ENCODE measurements at regions not wholly inside any gene's neighbourhood (a gene's known extent, or its start where the extent isn't known, plus 50 kb on each side); places are given as distances from the start of the nearest gene placed in this dataset.

DNA sequence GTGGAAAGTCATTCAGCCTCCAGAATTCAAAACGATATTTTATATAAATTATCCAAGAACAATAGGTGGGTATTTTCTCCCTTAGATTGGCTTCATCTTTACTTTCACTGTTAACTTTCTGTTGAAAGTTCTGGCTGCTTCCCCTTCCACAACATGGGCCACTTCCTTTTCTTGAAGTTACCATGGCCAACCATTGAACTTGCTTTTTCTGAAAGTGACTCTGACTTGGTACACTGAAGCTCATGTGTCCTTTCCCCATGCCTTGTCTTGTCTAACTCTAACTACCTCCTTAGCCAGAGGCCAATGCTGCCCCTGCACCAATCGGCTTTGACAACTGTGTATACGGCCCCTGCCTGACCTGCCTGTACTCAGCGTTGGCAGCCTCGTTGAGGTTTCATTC, 225.2 kb downstream of the FAT3 start:
- Mint-ChIP-seq H3K9me3 (ENCODE audit: low read depth) (no peaks in the 10 kb centered on the region), H3K27ac (ENCODE audit: unreplicated experiment) (no peak overlapping the region), H3K4me1 (ENCODE audit: low read depth) (peaks cover 15% of the 10 kb centered on the region), H3K27me3 (ENCODE audit: low read depth) (no peaks in the 10 kb centered on the region), H3K4me3 (ENCODE audit: unreplicated experiment) (no peak overlapping the region), H3K36me3 (ENCODE audit: low read depth) (no peaks in the 10 kb centered on the region)
- DNase-seq (ENCODE audit: low spot score): no peak
- TF ChIP-seq, protein P1, sequence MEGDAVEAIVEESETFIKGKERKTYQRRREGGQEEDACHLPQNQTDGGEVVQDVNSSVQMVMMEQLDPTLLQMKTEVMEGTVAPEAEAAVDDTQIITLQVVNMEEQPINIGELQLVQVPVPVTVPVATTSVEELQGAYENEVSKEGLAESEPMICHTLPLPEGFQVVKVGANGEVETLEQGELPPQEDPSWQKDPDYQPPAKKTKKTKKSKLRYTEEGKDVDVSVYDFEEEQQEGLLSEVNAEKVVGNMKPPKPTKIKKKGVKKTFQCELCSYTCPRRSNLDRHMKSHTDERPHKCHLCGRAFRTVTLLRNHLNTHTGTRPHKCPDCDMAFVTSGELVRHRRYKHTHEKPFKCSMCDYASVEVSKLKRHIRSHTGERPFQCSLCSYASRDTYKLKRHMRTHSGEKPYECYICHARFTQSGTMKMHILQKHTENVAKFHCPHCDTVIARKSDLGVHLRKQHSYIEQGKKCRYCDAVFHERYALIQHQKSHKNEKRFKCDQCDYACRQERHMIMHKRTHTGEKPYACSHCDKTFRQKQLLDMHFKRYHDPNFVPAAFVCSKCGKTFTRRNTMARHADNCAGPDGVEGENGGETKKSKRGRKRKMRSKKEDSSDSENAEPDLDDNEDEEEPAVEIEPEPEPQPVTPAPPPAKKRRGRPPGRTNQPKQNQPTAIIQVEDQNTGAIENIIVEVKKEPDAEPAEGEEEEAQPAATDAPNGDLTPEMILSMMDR (IDR thresholded peaks at IDR 0.05): no peak

DNA sequence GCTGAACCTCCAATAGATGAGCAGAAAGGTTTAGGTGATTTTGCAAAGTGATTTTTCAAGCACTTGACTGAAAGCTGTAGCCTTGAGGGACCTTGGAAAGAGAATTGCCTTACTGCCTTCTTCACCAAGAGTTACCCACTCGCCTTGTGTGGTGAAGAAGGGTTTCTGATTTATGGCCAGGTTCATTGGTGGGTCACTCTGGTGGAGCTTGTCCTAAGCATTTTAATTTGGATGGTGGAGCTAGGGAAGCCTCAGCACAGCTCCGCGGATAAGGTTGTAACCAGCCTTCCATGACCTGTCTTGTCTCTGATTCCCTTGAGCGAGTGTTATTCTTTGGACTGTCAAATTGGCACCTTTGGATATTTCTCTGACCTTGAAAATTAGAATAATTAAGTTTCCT, 226.4 kb downstream of the FAT3 start:
- TF ChIP-seq, protein P1 (IDR thresholded peaks at IDR 0.05): no peak
- Mint-ChIP-seq H3K4me3 (ENCODE audit: unreplicated experiment) (no peak overlapping the region), H3K9me3 (ENCODE audit: low read depth) (no peaks in the 10 kb centered on the region), H3K27ac (ENCODE audit: unreplicated experiment) (no peak overlapping the region), H3K27me3 (ENCODE audit: low read depth) (no peaks in the 10 kb centered on the region), H3K4me1 (ENCODE audit: low read depth) (peaks cover 15% of the 10 kb centered on the region), H3K36me3 (ENCODE audit: low read depth) (no peaks in the 10 kb centered on the region)
- no peak for DNase-seq (ENCODE audit: low spot score)

DNA sequence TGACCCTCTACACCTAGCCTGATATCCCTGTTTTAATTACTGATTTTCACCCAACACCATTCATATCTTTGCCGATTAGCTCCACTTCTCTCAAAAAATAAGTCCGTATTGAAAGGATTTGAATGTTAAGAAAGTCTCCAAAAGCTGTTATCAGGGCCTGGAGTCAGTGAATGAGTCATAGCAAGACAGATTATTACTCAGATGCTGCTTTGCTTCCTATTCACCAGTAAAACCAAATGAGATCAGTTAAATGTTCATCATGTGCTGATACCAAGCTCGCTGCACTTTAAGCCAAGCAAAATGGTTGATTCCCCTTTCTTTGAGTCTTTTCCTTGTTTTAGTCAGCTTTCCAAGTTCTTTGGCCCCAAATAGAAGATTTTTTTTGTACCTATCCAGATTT, 228.4 kb downstream of the FAT3 start:
- H3K27me3 Mint-ChIP-seq (ENCODE audit: low read depth): no peaks in the 10 kb centered on the region
- TF ChIP-seq, protein P1 (IDR thresholded peaks at IDR 0.05): no peak
- no peaks in the 10 kb centered on the region for H3K9me3 Mint-ChIP-seq (ENCODE audit: low read depth)
- peaks cover 23% of the 10 kb centered on the region for H3K4me1 Mint-ChIP-seq (ENCODE audit: low read depth)
- no peak for DNase-seq (ENCODE audit: low spot score)
- H3K4me3 Mint-ChIP-seq (ENCODE audit: unreplicated experiment): no peak overlapping the region
- no peak overlapping the region for H3K27ac Mint-ChIP-seq (ENCODE audit: unreplicated experiment)
- H3K36me3 Mint-ChIP-seq (ENCODE audit: low read depth): no peaks in the 10 kb centered on the region

- H3K4me3 Mint-ChIP-seq (ENCODE audit: unreplicated experiment): no peak overlapping the region
- H3K27me3 Mint-ChIP-seq (ENCODE audit: low read depth): no peaks in the 10 kb centered on the region
- TF ChIP-seq, protein P1 (IDR thresholded peaks at IDR 0.05): no peak
- no peaks in the 10 kb centered on the region for H3K36me3 Mint-ChIP-seq (ENCODE audit: low read depth)
- DNase-seq (ENCODE audit: low spot score): no peak
- H3K9me3 Mint-ChIP-seq (ENCODE audit: low read depth): no peaks in the 10 kb centered on the region
- no peak overlapping the region for H3K27ac Mint-ChIP-seq (ENCODE audit: unreplicated experiment)
- H3K4me1 Mint-ChIP-seq (ENCODE audit: low read depth): peaks cover 14% of the 10 kb centered on the region
Measured at GRCh38 chr11:92455210-92455790, 230.7 kb downstream of the FAT3 start.

- peaks cover 14% of the 10 kb centered on the region for H3K4me1 Mint-ChIP-seq (ENCODE audit: low read depth)
- no peaks in the 10 kb centered on the region for H3K36me3 Mint-ChIP-seq (ENCODE audit: low read depth)
- TF ChIP-seq, protein P1 (IDR thresholded peaks at IDR 0.05): no peak
- no peaks in the 10 kb centered on the region for H3K9me3 Mint-ChIP-seq (ENCODE audit: low read depth)
- no peak for DNase-seq (ENCODE audit: low spot score)
- no peak overlapping the region for H3K27ac Mint-ChIP-seq (ENCODE audit: unreplicated experiment)
- H3K4me3 Mint-ChIP-seq (ENCODE audit: unreplicated experiment): no peak overlapping the region
- H3K27me3 Mint-ChIP-seq (ENCODE audit: low read depth): no peaks in the 10 kb centered on the region
Measured at GRCh38 chr11:92457250-92457649, 232.6 kb downstream of the FAT3 start.
